ENCODE measurements at regions not wholly inside any gene's neighbourhood (a gene's known extent, or its start where the extent isn't known, plus 50 kb on each side); places are given as distances from the start of the nearest gene placed in this dataset.

GRCh38 chr11:81932303-81932702 is 801.4 kb downstream of the FAM181B start:
- H3K4me1 ChIP-seq (replicated peaks in 1 of 4; ENCODE audit: control insufficient read depth in 3 of 4, insufficient read depth in 4 of 4, low read length in 3 of 4): no peaks in the 10 kb centered on the region
- DNase-seq (ENCODE audit: low read depth in 1 of 2, low spot score in 2 of 2): no peak
- FAIRE-seq: no peak
- no peaks in the 10 kb centered on the region for H3K27me3 ChIP-seq (replicated peaks in 1 of 4; ENCODE audit: control insufficient read depth in 3 of 4, extremely low read depth in 1 of 4, insufficient read depth in 3 of 4, low read length in 3 of 4)
- no peak overlapping the region for H3K23ac ChIP-seq (ENCODE audit: insufficient read length)
- POLR2A ChIA-PET (ENCODE audit: partially characterized antibody): no interaction called here
- H3K4me2 ChIP-seq (ENCODE audit: insufficient read depth in 1 of 2, low read depth in 2 of 2, low read length in 2 of 2): no peak overlapping the region
- H3K56ac ChIP-seq (replicated peaks; ENCODE audit: insufficient read length, low read depth, low read length): no peak overlapping the region
- H3K9me3 ChIP-seq (ENCODE audit: insufficient read depth in 2 of 2, low read depth in 1 of 2, low read length in 1 of 2): no peaks in the 10 kb centered on the region
- no peak overlapping the region for H2BK5ac ChIP-seq (ENCODE audit: low read depth, low read length)
- WGBS, 2 experiments (ENCODE audit: extremely low coverage in 1 of 2, insufficient coverage in 1 of 2, insufficient read length in 1 of 2, insufficient replicate concordance in 2 of 2, low coverage in 1 of 2, low lambda C conversion rate in 2 of 2, missing lambda C conversion rate in 1 of 2): 87% methylated on average over 2 of the region's 2 CpGs; no CpG with 5 or more reads in 1 of the 2 experiments
- CTCF ChIA-PET (ENCODE audit: partially characterized antibody): interaction anchor here (3.5 kb wide), 1 partner anchor 12 kb away, joined by 11 read pairs; no protein-coding TSS in a partner anchor
- no peak overlapping the region for H4K5ac ChIP-seq (ENCODE audit: insufficient read length, low read depth, low read length)
- H3K79me1 ChIP-seq (ENCODE audit: low read depth, low read length): no peaks in the 10 kb centered on the region
- H3K18ac ChIP-seq (ENCODE audit: extremely low read depth, low read length): no peak overlapping the region
- no peaks in the 10 kb centered on the region for H3K36me3 ChIP-seq (ENCODE audit: control insufficient read depth in 2 of 4, insufficient read depth in 4 of 4, low read length in 3 of 4)
- no peak overlapping the region for H2BK20ac ChIP-seq (ENCODE audit: low read length)
- no peak overlapping the region for H4K8ac ChIP-seq (ENCODE audit: extremely low read depth, insufficient read depth, low read length)
- no peak overlapping the region for H2BK15ac ChIP-seq (ENCODE audit: low read length)
- no peak overlapping the region for H3K27ac ChIP-seq (ENCODE audit: low read depth, low read length)
- TF ChIP-seq BCL11A (IDR thresholded peaks at IDR 0.05; ENCODE audit: low read depth in 2 of 2, low read length in 2 of 2) (no peak), CHD1 (IDR thresholded peaks at IDR 0.05; ENCODE audit: low read depth, low read length) (no peak), CBX5 (IDR thresholded peaks at IDR 0.05; ENCODE audit: low read depth, low read length) (no peak), NANOG (IDR thresholded peaks at IDR 0.05; ENCODE audit: insufficient read depth, low read depth, low read length, poor library complexity, severe bottlenecking) (no peak), POLR2AphosphoS5 (IDR thresholded peaks at IDR 0.05; ENCODE audit: low read depth, low read length) (no peak), TAF1 (IDR thresholded peaks at IDR 0.05; ENCODE audit: low read depth, low read length) (no peak), GABPA (IDR thresholded peaks at IDR 0.05; ENCODE audit: borderline replicate concordance, insufficient read depth, low read length) (no peak), NRF1 (IDR thresholded peaks at IDR 0.05; ENCODE audit: low read depth, low read length) (no peak), KDM1A (IDR thresholded peaks at IDR 0.05; ENCODE audit: borderline replicate concordance, low read length) (no peak), PHF8 (conservative IDR thresholded peaks at IDR 0.05; ENCODE audit: low read depth, low read length) (no peak), SP2 (IDR thresholded peaks at IDR 0.05; ENCODE audit: low read length) (no peak), TCF12 (IDR thresholded peaks at IDR 0.05; ENCODE audit: low read depth, low read length) (no peak), SUZ12 (IDR thresholded peaks at IDR 0.05; ENCODE audit: low read length) (no peak), SP4 (IDR thresholded peaks at IDR 0.05; ENCODE audit: low read length) (no peak), SIX5 (IDR thresholded peaks at IDR 0.05; ENCODE audit: low read depth, low read length) (no peak), RXRA (IDR thresholded peaks at IDR 0.05; ENCODE audit: insufficient read depth, low read depth, low read length) (no peak)
- no peak overlapping the region for H3K4me3 ChIP-seq (ENCODE audit: extremely low read depth in 1 of 4, insufficient read depth in 2 of 4, low read depth in 3 of 4, low read length in 4 of 4)
- no peaks in the 10 kb centered on the region for H3K79me2 ChIP-seq (ENCODE audit: control insufficient read depth in 1 of 2, insufficient read depth in 2 of 2, low read length in 2 of 2)
- H4K91ac ChIP-seq (replicated peaks; ENCODE audit: insufficient read length, low read length): no peak overlapping the region
- H2BK120ac ChIP-seq (replicated peaks; ENCODE audit: low read depth, low read length): no peak overlapping the region
- H3K23me2 ChIP-seq (ENCODE audit: low read depth, low read length): no peaks in the 10 kb centered on the region
- H3K14ac ChIP-seq (ENCODE audit: insufficient read length): no peak overlapping the region
- H2BK12ac ChIP-seq (ENCODE audit: low read depth, low read length): no peak overlapping the region
- no peak overlapping the region for H3K9ac ChIP-seq (replicated peaks in 1 of 4; ENCODE audit: extremely low read depth in 1 of 4, low read depth in 3 of 4, low read length in 3 of 4)
- no peak overlapping the region for H3K4ac ChIP-seq (replicated peaks; ENCODE audit: insufficient read length, low read depth, low read length)
- H4K20me1 ChIP-seq (replicated peaks in 1 of 2; ENCODE audit: control insufficient read depth in 1 of 2, insufficient read depth in 2 of 2, low read length in 2 of 2): no peaks in the 10 kb centered on the region
- no peak overlapping the region for H2AFZ ChIP-seq (ENCODE audit: low read length)
- H2AK5ac ChIP-seq (ENCODE audit: low read depth, low read length): no peak overlapping the region

Measured in H1 (cell line).